HEK293 (cell line): ENCODE measurements at regions not wholly inside any gene's neighbourhood (a gene's known extent, or its start where the extent isn't known, plus 50 kb on each side); places are given as distances from the start of the nearest gene placed in this dataset.

Experiments used
- CTCF ChIA-PET: fragments of 350-600 bp; formaldehyde crosslinking; extraction: SDS; loops from one replicate; lab custom pipeline; 2021; ENCODE audit warnings: antibody characterized with exemption; lab: Yijun Ruan, JAX
- POLR2A ChIA-PET: fragments of 300-600 bp; formaldehyde crosslinking; extraction: SDS; loops from one replicate; lab custom pipeline; 2020; ENCODE audit warnings: antibody characterized with exemption, inconsistent platforms; lab: Yijun Ruan, JAX
- H3K27ac ChIP-seq: fragments of 200-500 bp; sonication (Bioruptor generic); 2 replicates; pipeline ENCODE4 v1.5.1; 2014; ENCODE audit warnings: low read depth, low read length, control low read depth, inconsistent platforms; ENCODE audit errors: extremely low read depth
- H3K36me3 ChIP-seq, 2 experiments: fragments of 200-500 bp in 1 of 2; sonication (Bioruptor generic) in 1 of 2; 1 replicate in 1 of 2; 2 replicates in 1 of 2; pipeline ENCODE4 v1.5.1; 2014 to 2017; ENCODE audit warnings: inconsistent platforms in 2 of 2, low read length in 2 of 2; ENCODE audit not compliant: control insufficient read depth in 2 of 2, insufficient read depth in 1 of 2
- H3K4me1 ChIP-seq: fragments of 200-500 bp; sonication (Bioruptor generic); 2 replicates; pipeline ENCODE4 v1.5.1; 2014; ENCODE audit warnings: mild to moderate bottlenecking, low read length, inconsistent platforms; ENCODE audit not compliant: control insufficient read depth, insufficient read depth
- H3K4me3 ChIP-seq: 2 replicates; pipeline ENCODE4 v1.5.1; 2011; ENCODE audit warnings: low read depth, mild to moderate bottlenecking, control low read depth, low read length, moderate library complexity
- H3K9me3 ChIP-seq: fragments of 200-500 bp; sonication (Bioruptor generic); 2 replicates; pipeline ENCODE4 v1.5.1; 2014; ENCODE audit warnings: low read depth, low read length, inconsistent platforms; ENCODE audit not compliant: control insufficient read depth, insufficient read depth
- BCL11A ChIP-seq: fragments of 450-650 bp; formaldehyde crosslinking; IDR thresholded peaks from 2 replicates; pipeline ENCODE4 v1.5.1; 2016; ENCODE audit warnings: low read depth, missing biosample characterization, missing genetic modification characterization
- EGR2 ChIP-seq: fragments of 450-650 bp; formaldehyde crosslinking; IDR thresholded peaks from 2 replicates; pipeline ENCODE4 v1.5.1; 2016; ENCODE audit warnings: low read depth, missing biosample characterization, missing genetic modification characterization
- GLI4 ChIP-seq: fragments of 450-650 bp; formaldehyde crosslinking; IDR thresholded peaks from 2 replicates; pipeline ENCODE4 v1.5.1; 2016; ENCODE audit warnings: missing biosample characterization, missing genetic modification characterization
- GLIS2 ChIP-seq: fragments of 450-650 bp; formaldehyde crosslinking; IDR thresholded peaks from 2 replicates; pipeline ENCODE4 v1.5.1; 2016; ENCODE audit warnings: missing biosample characterization, missing genetic modification characterization
- KLF17 ChIP-seq: fragments of 450-650 bp; formaldehyde crosslinking; IDR thresholded peaks from 2 replicates; pipeline ENCODE4 v1.5.1; 2016; ENCODE audit warnings: missing biosample characterization, missing genetic modification characterization
- KLF8 ChIP-seq: fragments of 450-650 bp; formaldehyde crosslinking; IDR thresholded peaks from 2 replicates; pipeline ENCODE4 v1.5.1; 2016; ENCODE audit warnings: missing biosample characterization, missing genetic modification characterization
- MYNN ChIP-seq: fragments of 450-650 bp; formaldehyde crosslinking; IDR thresholded peaks from 2 replicates; pipeline ENCODE4 v1.5.1; 2016; ENCODE audit warnings: missing biosample characterization, missing genetic modification characterization, borderline replicate concordance
- PRDM10 ChIP-seq: fragments of 450-650 bp; formaldehyde crosslinking; IDR thresholded peaks from 2 replicates; pipeline ENCODE4 v1.5.1; 2016; ENCODE audit warnings: missing biosample characterization, missing genetic modification characterization
- SETDB1 ChIP-seq: IDR thresholded peaks from one replicate; pipeline ENCODE4 v1.6.1; 2017; ENCODE audit warnings: mild to moderate bottlenecking, low read length, moderate library complexity, mixed read lengths; ENCODE audit not compliant: insufficient read length
- ZBTB21 ChIP-seq: fragments of 450-650 bp; formaldehyde crosslinking; IDR thresholded peaks from 2 replicates; pipeline ENCODE4 v1.5.1; 2017; ENCODE audit warnings: missing biosample characterization, missing genetic modification characterization
- ZFP41 ChIP-seq: fragments of 450-650 bp; formaldehyde crosslinking; IDR thresholded peaks from 2 replicates; pipeline ENCODE4 v1.5.1; 2016; ENCODE audit warnings: missing biosample characterization, missing genetic modification characterization, borderline replicate concordance
- ZNF114 ChIP-seq: fragments of 450-650 bp; formaldehyde crosslinking; IDR thresholded peaks from 2 replicates; pipeline ENCODE4 v1.5.0; 2017; ENCODE audit warnings: missing biosample characterization, missing genetic modification characterization
- ZNF18 ChIP-seq: fragments of 450-650 bp; formaldehyde crosslinking; IDR thresholded peaks from 2 replicates; pipeline ENCODE4 v1.5.1; 2016; ENCODE audit warnings: missing biosample characterization, missing genetic modification characterization
- ZNF2 ChIP-seq: fragments of 450-650 bp; formaldehyde crosslinking; IDR thresholded peaks from 2 replicates; pipeline ENCODE4 v1.5.1; 2016; ENCODE audit warnings: missing biosample characterization, missing genetic modification characterization
- ZNF366 ChIP-seq: fragments of 450-650 bp; formaldehyde crosslinking; conservative IDR thresholded peaks from 2 replicates; pipeline ENCODE4 v1.5.1; 2016; ENCODE audit warnings: missing biosample characterization, missing genetic modification characterization
- ZNF391 ChIP-seq: fragments of 450-650 bp; formaldehyde crosslinking; IDR thresholded peaks from 2 replicates; pipeline ENCODE4 v1.5.1; 2016; ENCODE audit warnings: low read depth, missing biosample characterization, missing genetic modification characterization, borderline replicate concordance
- ZNF473 ChIP-seq: fragments of 450-650 bp; formaldehyde crosslinking; IDR thresholded peaks from 2 replicates; pipeline ENCODE4 v1.5.1; 2017; ENCODE audit warnings: missing biosample characterization, missing genetic modification characterization
- ZNF501 ChIP-seq: fragments of 450-650 bp; formaldehyde crosslinking; IDR thresholded peaks from 2 replicates; pipeline ENCODE4 v1.5.1; 2016; ENCODE audit warnings: missing biosample characterization, missing genetic modification characterization
- ZNF529 ChIP-seq: fragments of 450-650 bp; formaldehyde crosslinking; IDR thresholded peaks from 2 replicates; pipeline ENCODE4 v1.5.1; 2017; ENCODE audit warnings: missing genetic modification characterization, missing biosample characterization; ENCODE audit not compliant: insufficient replicate concordance
- ZNF530 ChIP-seq: fragments of 450-650 bp; formaldehyde crosslinking; IDR thresholded peaks from 2 replicates; pipeline ENCODE4 v1.5.1; 2016; ENCODE audit warnings: low read depth, missing biosample characterization, missing genetic modification characterization
- ZNF561 ChIP-seq: fragments of 450-650 bp; IDR thresholded peaks from 2 replicates; pipeline ENCODE4 v1.5.1; 2018; ENCODE audit warnings: missing biosample characterization, missing genetic modification characterization, borderline replicate concordance
- ZNF585B ChIP-seq: fragments of 450-650 bp; formaldehyde crosslinking; IDR thresholded peaks from 2 replicates; pipeline ENCODE4 v1.5.1; 2016; ENCODE audit warnings: missing biosample characterization, missing genetic modification characterization
- ZNF621 ChIP-seq: fragments of 450-650 bp; formaldehyde crosslinking; IDR thresholded peaks from 2 replicates; pipeline ENCODE4 v1.5.1; 2017; ENCODE audit warnings: missing biosample characterization, missing genetic modification characterization
- ZNF76 ChIP-seq: fragments of 450-650 bp; formaldehyde crosslinking; IDR thresholded peaks from 2 replicates; pipeline ENCODE4; 2016; ENCODE audit warnings: low read depth, missing biosample characterization, missing genetic modification characterization, borderline replicate concordance
- ZNF777 ChIP-seq: fragments of 450-650 bp; formaldehyde crosslinking; IDR thresholded peaks from 2 replicates; pipeline ENCODE4 v1.5.1; 2017; ENCODE audit warnings: missing biosample characterization, missing genetic modification characterization, borderline replicate concordance
- ZNF837 ChIP-seq: fragments of 450-650 bp; formaldehyde crosslinking; IDR thresholded peaks from 2 replicates; pipeline ENCODE4 v1.5.1; 2016; ENCODE audit warnings: missing biosample characterization, missing genetic modification characterization

GRCh38 chr9:16062542-16063240, 509.8 kb downstream of the CCDC171 start:
- TF ChIP-seq ZNF473 (tag by site-specific recombination): no peak
- no peak for TF ChIP-seq MYNN (tag by site-specific recombination)
- no peak for TF ChIP-seq PRDM10 (tag by site-specific recombination)
- no peak for TF ChIP-seq BCL11A (tag by site-specific recombination)
- no peak for TF ChIP-seq ZNF529
- no peak for TF ChIP-seq ZNF837 (tag by site-specific recombination)
- TF ChIP-seq ZNF621 (tag by site-specific recombination): no peak
- TF ChIP-seq GLI4 (tag by site-specific recombination): no peak
- TF ChIP-seq ZNF391 (tag by site-specific recombination): no peak
- no peak for TF ChIP-seq ZNF2
- no peak for TF ChIP-seq ZNF501 (tag by site-specific recombination)
- TF ChIP-seq KLF17 (tag by site-specific recombination): no peak
- no peak for TF ChIP-seq ZNF366 (tag by site-specific recombination)
- no peak for TF ChIP-seq EGR2 (tag by site-specific recombination)
- TF ChIP-seq ZNF114 (tag by site-specific recombination): no peak
- Histone ChIP-seq H3K9me3 (no peaks in the 10 kb centered on the region), H3K4me1 (no peaks in the 10 kb centered on the region), H3K36me3 (no peaks in the 10 kb centered on the region), H3K27ac (no peak overlapping the region), H3K4me3 (no peak overlapping the region)
- CTCF ChIA-PET: interaction anchor here (0.6 to 1.0 kb wide), 4 partner anchors 71 to 228 kb away, joined by 3 read pairs; no protein-coding TSS in a partner anchor
- POLR2A ChIA-PET: no interaction called here

GRCh38 chr9:16063241-16063591, 510.4 kb downstream of the CCDC171 start:
- ChIA-PET CTCF (interaction anchor here (0.6 to 0.7 kb wide), 2 partner anchors 70 to 227 kb away, joined by 3 read pairs; no protein-coding TSS in a partner anchor), POLR2A (no interaction called here)
- no peaks in the 10 kb centered on the region for H3K36me3 ChIP-seq
- H3K27ac ChIP-seq: no peak overlapping the region
- H3K4me1 ChIP-seq: no peaks in the 10 kb centered on the region
- H3K4me3 ChIP-seq: no peak overlapping the region
- H3K9me3 ChIP-seq: no peaks in the 10 kb centered on the region
- TF ChIP-seq ZNF76 (tag by site-specific recombination): no peak
- no peak for TF ChIP-seq SETDB1
- no peak for TF ChIP-seq ZNF18 (tag by site-specific recombination)
- TF ChIP-seq ZFP41 (tag by site-specific recombination): no peak
- no peak for TF ChIP-seq ZNF391 (tag by site-specific recombination)
- no peak for TF ChIP-seq ZNF777 (tag by site-specific recombination)
- no peak for TF ChIP-seq ZNF585B (tag by site-specific recombination)
- no peak for TF ChIP-seq PRDM10 (tag by site-specific recombination)
- TF ChIP-seq ZNF561 (tag by site-specific recombination): no peak
- TF ChIP-seq ZNF530 (tag by site-specific recombination): no peak
- TF ChIP-seq KLF8 (tag by site-specific recombination): no peak
- TF ChIP-seq ZBTB21 (tag by site-specific recombination): no peak
- no peak for TF ChIP-seq GLIS2
